ENCODE measurements at regions not wholly inside any gene's neighbourhood (a gene's known extent, or its start where the extent isn't known, plus 50 kb on each side); places are given as distances from the start of the nearest gene placed in this dataset.

GRCh38 chr9:115766370-115766955 lies 387.1 kb upstream of the PAPPA start:
- no peaks in the 10 kb centered on the region for H4K20me1 ChIP-seq (ENCODE audit: insufficient read depth, low read length)
- H3K79me2 ChIP-seq (ENCODE audit: insufficient read depth, low read length), result no peaks in the 10 kb centered on the region
- no peaks in the 10 kb centered on the region for H3K27me3 ChIP-seq (ENCODE audit: insufficient read depth, low read length, poor library complexity)
- no peaks in the 10 kb centered on the region for H3K36me3 ChIP-seq (ENCODE audit: insufficient read depth, low read length)
- no peaks in the 10 kb centered on the region for H3K4me1 ChIP-seq (ENCODE audit: insufficient read depth, low read length)
- no peak overlapping the region for H3K27ac ChIP-seq (ENCODE audit: low read length)
- TF ChIP-seq CTCF (IDR thresholded peaks at IDR 0.05; ENCODE audit: borderline replicate concordance, extremely low read depth, low read length, poor library complexity, severe bottlenecking), result no peak
- no peak for TF ChIP-seq EZH2 (IDR thresholded peaks at IDR 0.05; ENCODE audit: borderline replicate concordance, low read depth, low read length, severe bottlenecking)
- ATAC-seq (ENCODE audit: insufficient read depth, low read depth) (no peak), DNase-seq (no peak)
- no peaks in the 10 kb centered on the region for H3K9me3 ChIP-seq (ENCODE audit: insufficient read depth, low read length, severe bottlenecking)
- no peak overlapping the region for H2AFZ ChIP-seq (ENCODE audit: low read depth, low read length)
- H3K4me3 ChIP-seq (ENCODE audit: low read depth in 1 of 2, low read length in 2 of 2), result no peak overlapping the region
- no peak overlapping the region for H3K4me2 ChIP-seq (ENCODE audit: insufficient read depth, low read length)
- H3K9ac ChIP-seq (ENCODE audit: low read depth, low read length), result no peak overlapping the region

DNA sequence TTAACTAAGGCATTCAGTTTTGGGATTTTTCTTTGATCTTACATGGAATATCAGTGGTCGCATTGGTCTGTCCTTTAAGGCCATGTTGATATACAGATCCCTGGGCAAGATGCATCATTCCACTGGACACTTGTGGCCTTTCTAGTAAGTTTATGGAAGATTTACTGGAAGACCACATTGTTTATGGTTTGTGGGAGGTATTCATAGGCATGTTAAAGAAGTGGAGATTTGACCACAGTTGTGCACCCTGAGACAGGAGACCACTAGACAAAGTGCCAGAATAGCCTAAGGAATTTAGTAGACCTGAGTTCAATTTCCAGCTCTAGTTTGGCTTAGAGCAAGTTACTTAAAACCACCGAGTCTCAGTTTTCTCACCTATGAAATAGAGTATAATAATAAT lies 383.1 kb upstream of the PAPPA start:
- Histone ChIP-seq H3K9ac (ENCODE audit: low read depth, low read length) (no peak overlapping the region), H3K9me3 (ENCODE audit: insufficient read depth, low read length, severe bottlenecking) (no peaks in the 10 kb centered on the region), H3K27me3 (ENCODE audit: insufficient read depth, low read length, poor library complexity) (no peaks in the 10 kb centered on the region), H2AFZ (ENCODE audit: low read depth, low read length) (no peak overlapping the region), H3K4me2 (ENCODE audit: insufficient read depth, low read length) (no peak overlapping the region), H3K4me3 (ENCODE audit: low read depth in 1 of 2, low read length in 2 of 2) (no peak overlapping the region), H3K4me1 (ENCODE audit: insufficient read depth, low read length) (no peaks in the 10 kb centered on the region), H3K36me3 (ENCODE audit: insufficient read depth, low read length) (no peaks in the 10 kb centered on the region), H3K79me2 (ENCODE audit: insufficient read depth, low read length) (no peaks in the 10 kb centered on the region), H4K20me1 (ENCODE audit: insufficient read depth, low read length) (no peaks in the 10 kb centered on the region), H3K27ac (ENCODE audit: low read length) (no peak overlapping the region)
- ATAC-seq (ENCODE audit: insufficient read depth, low read depth) (no peak), DNase-seq (no peak)
- TF ChIP-seq EZH2 (IDR thresholded peaks at IDR 0.05; ENCODE audit: borderline replicate concordance, low read depth, low read length, severe bottlenecking) (no peak), CTCF (IDR thresholded peaks at IDR 0.05; ENCODE audit: borderline replicate concordance, extremely low read depth, low read length, poor library complexity, severe bottlenecking) (no peak)

DNA sequence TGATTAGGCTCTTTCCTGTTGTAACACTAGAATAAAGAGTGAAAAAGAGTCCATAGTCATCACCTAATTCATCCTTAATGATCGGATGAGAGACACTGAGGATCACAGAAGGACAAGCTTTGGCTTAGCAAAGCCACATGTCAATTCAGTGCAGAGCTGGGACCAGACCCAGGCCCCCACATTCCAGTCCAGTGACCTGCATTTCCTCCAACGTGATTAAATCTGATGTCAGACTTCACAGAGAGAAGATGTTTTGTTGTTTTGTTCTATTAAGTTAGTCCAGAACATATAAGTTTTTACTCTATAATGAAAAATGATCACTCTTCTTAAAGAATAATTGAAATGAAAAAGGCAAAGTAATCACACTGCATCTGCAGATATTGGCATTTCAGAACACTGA lies 377.9 kb upstream of the PAPPA start:
- Histone ChIP-seq H3K36me3 (ENCODE audit: insufficient read depth, low read length) (no peaks in the 10 kb centered on the region), H3K9ac (ENCODE audit: low read depth, low read length) (no peak overlapping the region), H3K27me3 (ENCODE audit: insufficient read depth, low read length, poor library complexity) (no peaks in the 10 kb centered on the region), H4K20me1 (ENCODE audit: insufficient read depth, low read length) (no peaks in the 10 kb centered on the region), H3K4me3 (ENCODE audit: low read depth in 1 of 2, low read length in 2 of 2) (no peak overlapping the region), H3K9me3 (ENCODE audit: insufficient read depth, low read length, severe bottlenecking) (no peaks in the 10 kb centered on the region), H3K4me2 (ENCODE audit: insufficient read depth, low read length) (no peak overlapping the region), H3K27ac (ENCODE audit: low read length) (no peak overlapping the region), H3K79me2 (ENCODE audit: insufficient read depth, low read length) (no peaks in the 10 kb centered on the region), H3K4me1 (ENCODE audit: insufficient read depth, low read length) (no peaks in the 10 kb centered on the region), H2AFZ (ENCODE audit: low read depth, low read length) (no peak overlapping the region)
- no peak for DNase-seq
- TF ChIP-seq CTCF (IDR thresholded peaks at IDR 0.05; ENCODE audit: borderline replicate concordance, extremely low read depth, low read length, poor library complexity, severe bottlenecking) (no peak), EZH2 (IDR thresholded peaks at IDR 0.05; ENCODE audit: borderline replicate concordance, low read depth, low read length, severe bottlenecking) (no peak)
- no peak for ATAC-seq (ENCODE audit: insufficient read depth, low read depth)

DNA sequence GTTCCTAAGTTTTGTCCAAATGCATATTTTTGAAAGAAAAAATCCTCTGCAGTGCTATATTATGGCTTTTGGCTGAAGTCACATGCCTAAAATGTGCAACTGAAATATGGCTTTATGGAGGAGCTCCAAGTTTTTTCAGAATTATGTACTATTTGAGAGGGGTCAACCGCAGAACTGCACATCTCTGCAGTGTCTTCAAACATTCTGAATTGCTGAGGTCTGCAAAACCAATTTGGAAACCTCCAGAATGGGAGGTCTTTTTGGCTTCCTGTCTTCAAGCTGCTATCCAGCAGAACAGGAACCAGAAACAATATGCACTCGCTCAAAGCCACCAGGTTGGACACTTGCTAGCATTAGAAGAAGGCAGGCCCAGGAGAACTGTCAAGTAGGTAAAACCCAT lies 376.0 kb upstream of the PAPPA start:
- H3K9ac ChIP-seq (ENCODE audit: low read depth, low read length), result no peak overlapping the region
- no peaks in the 10 kb centered on the region for H4K20me1 ChIP-seq (ENCODE audit: insufficient read depth, low read length)
- no peaks in the 10 kb centered on the region for H3K27me3 ChIP-seq (ENCODE audit: insufficient read depth, low read length, poor library complexity)
- DNase-seq (peak; percentile 2), ATAC-seq (ENCODE audit: insufficient read depth, low read depth) (no peak)
- H3K4me2 ChIP-seq (ENCODE audit: insufficient read depth, low read length), result no peak overlapping the region
- H3K9me3 ChIP-seq (ENCODE audit: insufficient read depth, low read length, severe bottlenecking), result no peaks in the 10 kb centered on the region
- TF ChIP-seq EZH2 (IDR thresholded peaks at IDR 0.05; ENCODE audit: borderline replicate concordance, low read depth, low read length, severe bottlenecking) (no peak), CTCF (IDR thresholded peaks at IDR 0.05; ENCODE audit: borderline replicate concordance, extremely low read depth, low read length, poor library complexity, severe bottlenecking) (no peak)
- no peak overlapping the region for H3K4me3 ChIP-seq (ENCODE audit: low read depth in 1 of 2, low read length in 2 of 2)
- H3K79me2 ChIP-seq (ENCODE audit: insufficient read depth, low read length), result no peaks in the 10 kb centered on the region
- no peaks in the 10 kb centered on the region for H3K36me3 ChIP-seq (ENCODE audit: insufficient read depth, low read length)
- no peak overlapping the region for H3K27ac ChIP-seq (ENCODE audit: low read length)
- no peaks in the 10 kb centered on the region for H3K4me1 ChIP-seq (ENCODE audit: insufficient read depth, low read length)
- no peak overlapping the region for H2AFZ ChIP-seq (ENCODE audit: low read depth, low read length)

Data from DND-41 (cell line).